LNCAP (cell line): ENCODE measurements at regions not wholly inside any gene's neighbourhood (a gene's known extent, or its start where the extent isn't known, plus 50 kb on each side); places are given as distances from the start of the nearest gene placed in this dataset.

Source experiments
- TF ChIP-seq, protein P1 (sequence below): fragments of 450-650 bp; IDR thresholded peaks from 2 replicates; pipeline ENCODE4 v1.5.1; 2017; ENCODE audit warnings: mild to moderate bottlenecking

GRCh38 chrX:5702890-5703289 lies 525.8 kb downstream of the NLGN4X start:
- TF ChIP-seq, protein P1, sequence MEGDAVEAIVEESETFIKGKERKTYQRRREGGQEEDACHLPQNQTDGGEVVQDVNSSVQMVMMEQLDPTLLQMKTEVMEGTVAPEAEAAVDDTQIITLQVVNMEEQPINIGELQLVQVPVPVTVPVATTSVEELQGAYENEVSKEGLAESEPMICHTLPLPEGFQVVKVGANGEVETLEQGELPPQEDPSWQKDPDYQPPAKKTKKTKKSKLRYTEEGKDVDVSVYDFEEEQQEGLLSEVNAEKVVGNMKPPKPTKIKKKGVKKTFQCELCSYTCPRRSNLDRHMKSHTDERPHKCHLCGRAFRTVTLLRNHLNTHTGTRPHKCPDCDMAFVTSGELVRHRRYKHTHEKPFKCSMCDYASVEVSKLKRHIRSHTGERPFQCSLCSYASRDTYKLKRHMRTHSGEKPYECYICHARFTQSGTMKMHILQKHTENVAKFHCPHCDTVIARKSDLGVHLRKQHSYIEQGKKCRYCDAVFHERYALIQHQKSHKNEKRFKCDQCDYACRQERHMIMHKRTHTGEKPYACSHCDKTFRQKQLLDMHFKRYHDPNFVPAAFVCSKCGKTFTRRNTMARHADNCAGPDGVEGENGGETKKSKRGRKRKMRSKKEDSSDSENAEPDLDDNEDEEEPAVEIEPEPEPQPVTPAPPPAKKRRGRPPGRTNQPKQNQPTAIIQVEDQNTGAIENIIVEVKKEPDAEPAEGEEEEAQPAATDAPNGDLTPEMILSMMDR, result no peak

GRCh38 chrX:5695971-5696370 lies 532.7 kb downstream of the NLGN4X start:
- TF ChIP-seq, protein P1, result no peak

GRCh38 chrX:5683996-5684395 lies 544.7 kb downstream of the NLGN4X start:
- TF ChIP-seq, protein P1, result no peak

GRCh38 chrX:5681159-5681558 lies 547.5 kb downstream of the NLGN4X start:
- TF ChIP-seq, protein P1, result no peak

- TF ChIP-seq, protein P1, result no peak
Measured at GRCh38 chrX:5674036-5674435, 554.6 kb downstream of the NLGN4X start.

DNA sequence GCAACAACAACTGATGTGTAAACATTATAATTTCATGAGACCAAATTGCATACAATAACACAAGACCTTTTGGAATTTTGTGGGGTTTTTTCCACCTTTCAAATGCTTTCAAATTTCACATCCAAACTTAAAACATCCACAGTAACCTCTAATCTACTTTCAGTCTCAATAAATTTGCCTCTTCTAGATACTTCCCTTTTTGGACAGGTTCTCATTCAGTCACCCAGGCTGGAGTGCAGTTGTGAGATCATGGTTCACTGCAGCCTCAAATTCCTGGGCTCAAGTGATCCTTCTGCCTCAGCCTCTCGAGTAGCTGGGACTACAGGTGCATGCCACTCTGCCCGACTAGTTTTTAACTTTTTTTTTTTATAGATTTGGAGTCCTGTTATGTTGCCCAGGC lies 556.6 kb downstream of the NLGN4X start:
- TF ChIP-seq, protein P1, result no peak

- TF ChIP-seq, protein P1, result no peak
Measured at GRCh38 chrX:5656544-5656943, 572.1 kb downstream of the NLGN4X start.

- TF ChIP-seq, protein P1, result no peak
Measured at GRCh38 chrX:5650904-5651303, 577.8 kb downstream of the NLGN4X start.
